ENCODE measurements at regions not wholly inside any gene's neighbourhood (a gene's known extent, or its start where the extent isn't known, plus 50 kb on each side); places are given as distances from the start of the nearest gene placed in this dataset.

GRCh38 chr4:30258949-30259348, 461.2 kb upstream of the PCDH7 start:
- TF ChIP-seq TEAD4 (IDR thresholded peaks at IDR 0.05; ENCODE audit: low read depth, low read length): no peak
- no peak for TF ChIP-seq CTCF (IDR thresholded peaks at IDR 0.05; ENCODE audit: control extremely low read depth in 1 of 3, insufficient read depth in 1 of 3, low read depth in 1 of 3, low read length in 3 of 3)
- TF ChIP-seq CREB1 (IDR thresholded peaks at IDR 0.05): no peak
- TF ChIP-seq JUN (IDR thresholded peaks at IDR 0.05; ENCODE audit: low read depth, low read length): no peak
- TF ChIP-seq KDM1A (IDR thresholded peaks at IDR 0.05; ENCODE audit: borderline replicate concordance, low read length): no peak
- no peak for TF ChIP-seq TAF7 (optimal IDR thresholded peaks at IDR 0.05; ENCODE audit: borderline replicate concordance, low read depth, low read length)
- TF ChIP-seq TAF1 (IDR thresholded peaks at IDR 0.05; ENCODE audit: low read depth, low read length): no peak
- no peak for TF ChIP-seq PHF8 (conservative IDR thresholded peaks at IDR 0.05; ENCODE audit: low read depth, low read length)
- TF ChIP-seq RAD21 (IDR thresholded peaks at IDR 0.05 in 1 of 2, conservative IDR thresholded peaks at IDR 0.05 in 1 of 2; ENCODE audit: low read depth in 2 of 2, low read length in 2 of 2): no peak
- TF ChIP-seq TCF12 (IDR thresholded peaks at IDR 0.05; ENCODE audit: low read depth, low read length): no peak
- TF ChIP-seq, protein P1, sequence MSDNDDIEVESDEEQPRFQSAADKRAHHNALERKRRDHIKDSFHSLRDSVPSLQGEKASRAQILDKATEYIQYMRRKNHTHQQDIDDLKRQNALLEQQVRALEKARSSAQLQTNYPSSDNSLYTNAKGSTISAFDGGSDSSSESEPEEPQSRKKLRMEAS (IDR thresholded peaks at IDR 0.05): no peak
- no peak for TF ChIP-seq NRF1 (IDR thresholded peaks at IDR 0.05; ENCODE audit: low read depth, low read length)
- TF ChIP-seq YY1 (IDR thresholded peaks at IDR 0.05; ENCODE audit: low read depth, low read length): no peak
- no peak for TF ChIP-seq SIN3A (conservative IDR thresholded peaks at IDR 0.05 in 1 of 2, IDR thresholded peaks at IDR 0.05 in 1 of 2; ENCODE audit: low read depth in 1 of 2, low read length in 2 of 2)
